NCI-H1092 treated with DMSO at 0.1 percent for 48 hours (cell line): ENCODE measurements at regions not wholly inside any gene's neighbourhood (a gene's known extent, or its start where the extent isn't known, plus 50 kb on each side); places are given as distances from the start of the nearest gene placed in this dataset.

Source experiments
- DNase-seq: peaks from one replicate; lab custom pipeline; 2025; lab: John Stamatoyannopoulos, UW

DNA sequence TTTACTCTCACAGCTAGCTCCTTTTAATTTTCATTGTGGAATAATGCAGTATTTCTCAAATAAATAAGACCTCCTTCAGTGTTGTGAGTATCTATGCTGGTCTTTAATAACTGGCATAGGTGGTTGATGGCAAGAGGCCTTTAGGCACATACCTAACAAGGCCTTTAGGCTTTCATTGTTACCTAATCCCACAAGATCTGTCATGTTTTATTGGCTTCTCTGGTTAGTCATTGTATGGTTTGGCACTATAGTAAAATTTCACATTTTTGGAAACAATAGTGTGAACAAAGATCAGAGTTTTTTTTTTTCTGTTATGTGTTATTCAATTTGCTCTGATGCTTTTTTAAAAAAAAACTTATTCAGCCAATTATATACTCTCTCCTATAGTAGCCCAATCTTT is 89.8 kb upstream of the NEUROD1 start:
- no peak for DNase-seq

DNA sequence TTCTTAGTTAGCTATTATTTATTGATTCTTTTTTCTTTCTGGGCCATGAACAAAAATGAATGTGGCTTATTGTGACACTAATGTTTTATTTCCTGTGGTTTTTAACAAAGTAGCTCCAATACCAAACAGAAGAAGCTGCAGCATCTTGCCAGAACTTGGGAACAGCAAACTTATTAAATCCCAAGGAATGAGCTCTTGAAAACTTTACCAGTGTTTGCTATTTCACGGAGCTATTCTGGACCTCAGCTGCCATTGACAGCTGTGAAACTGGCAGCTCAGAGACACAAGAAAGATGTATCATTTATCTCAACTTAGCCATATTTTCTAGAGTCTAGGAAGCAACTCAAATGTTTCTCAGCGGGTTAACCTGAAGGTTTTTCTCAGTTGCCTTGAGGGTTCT is 91.0 kb upstream of the NEUROD1 start:
- DNase-seq: no peak

DNA sequence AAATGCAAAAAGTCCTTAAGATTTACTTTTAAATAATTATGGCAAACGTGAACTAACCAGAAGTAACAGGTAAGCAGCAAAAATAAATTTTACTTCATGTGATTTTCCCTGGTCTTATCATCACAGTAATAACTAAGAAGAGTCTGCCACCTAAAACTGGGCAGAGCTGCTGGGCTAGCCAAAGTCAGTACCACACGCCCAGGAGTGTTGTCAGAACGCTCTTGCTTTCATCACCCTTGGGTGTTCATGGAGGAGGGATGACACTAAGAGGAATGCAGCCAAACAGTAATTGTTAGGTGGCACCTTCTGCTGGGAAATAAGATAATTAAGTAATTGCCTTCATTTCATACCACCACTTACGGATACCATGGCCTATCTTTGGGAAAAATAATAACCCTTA is 92.0 kb upstream of the NEUROD1 start:
- DNase-seq: no peak

DNA sequence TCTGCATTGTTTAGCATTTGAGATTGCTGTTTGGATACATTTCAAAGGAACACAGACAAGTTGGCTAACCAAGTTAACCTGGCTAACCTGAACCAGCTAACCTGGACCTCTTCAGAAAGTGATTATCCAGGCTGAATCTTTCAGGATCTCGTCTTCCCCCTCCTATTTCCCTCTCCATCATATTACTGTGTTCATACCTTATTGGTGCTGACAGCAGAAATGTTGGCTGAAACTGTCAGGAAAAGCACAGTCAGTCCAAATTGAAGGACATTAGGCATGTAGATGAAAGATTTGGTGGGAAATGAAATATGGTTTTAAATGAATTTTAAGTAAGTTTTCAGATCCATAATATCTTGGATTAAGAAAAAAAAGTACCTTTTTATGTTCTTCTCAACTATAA is 92.5 kb upstream of the NEUROD1 start:
- DNase-seq: no peak

DNA sequence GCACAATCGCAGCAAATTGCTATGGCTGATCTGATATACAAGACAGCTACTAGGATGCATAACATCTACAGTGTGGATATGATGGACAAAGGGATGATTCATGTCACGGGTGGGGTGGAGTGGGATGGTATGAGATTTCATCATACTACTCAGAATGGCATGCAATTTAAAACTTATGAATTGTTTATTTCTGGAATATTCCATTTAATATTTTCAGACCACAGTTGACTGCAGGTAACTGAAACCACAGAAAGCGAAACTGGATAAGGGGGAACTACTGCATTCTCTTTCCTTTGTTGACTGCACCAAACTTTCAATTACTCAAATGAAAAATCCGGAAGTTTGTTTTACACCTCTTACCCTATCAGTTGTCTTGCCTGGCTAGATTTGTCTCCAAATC is 94.4 kb upstream of the NEUROD1 start:
- no peak for DNase-seq

DNA sequence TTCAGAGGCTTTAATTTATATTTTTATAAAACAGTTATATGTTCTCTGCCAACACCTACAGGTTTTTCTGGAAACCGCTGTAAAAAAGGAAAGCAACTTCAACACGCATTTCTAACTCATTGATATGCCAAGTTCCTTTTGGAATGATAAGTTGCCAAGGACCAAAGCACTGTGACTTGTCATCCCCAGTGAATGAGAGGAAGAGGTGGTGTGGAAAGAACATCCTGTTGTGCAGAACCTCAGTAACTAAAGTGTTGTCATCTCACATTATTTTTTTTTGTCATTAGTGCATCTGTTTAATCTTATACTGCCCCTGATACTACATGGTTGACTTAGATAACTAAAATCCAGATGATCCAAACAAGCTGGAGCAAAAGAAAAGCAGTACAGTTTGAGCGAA is 96.0 kb upstream of the NEUROD1 start:
- no peak for DNase-seq

DNA sequence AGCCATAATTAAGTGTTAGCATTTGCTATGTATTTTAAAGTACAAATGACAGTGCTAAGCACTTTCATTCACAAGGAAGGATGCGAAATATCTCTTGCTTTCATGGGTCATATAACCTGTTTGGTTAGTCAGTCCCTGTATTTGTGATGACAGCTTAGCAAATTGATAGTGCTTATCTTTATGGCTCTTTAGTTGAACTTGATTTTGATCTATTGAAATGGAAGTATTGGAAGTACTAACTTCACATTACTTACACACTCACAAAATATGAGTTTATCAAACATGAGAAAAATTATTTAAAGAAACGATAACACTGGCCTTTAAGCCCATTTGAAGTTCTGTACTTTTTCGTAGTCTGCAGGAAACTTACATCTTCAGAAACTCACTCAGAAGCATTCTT is 97.4 kb upstream of the NEUROD1 start:
- DNase-seq: no peak

DNA sequence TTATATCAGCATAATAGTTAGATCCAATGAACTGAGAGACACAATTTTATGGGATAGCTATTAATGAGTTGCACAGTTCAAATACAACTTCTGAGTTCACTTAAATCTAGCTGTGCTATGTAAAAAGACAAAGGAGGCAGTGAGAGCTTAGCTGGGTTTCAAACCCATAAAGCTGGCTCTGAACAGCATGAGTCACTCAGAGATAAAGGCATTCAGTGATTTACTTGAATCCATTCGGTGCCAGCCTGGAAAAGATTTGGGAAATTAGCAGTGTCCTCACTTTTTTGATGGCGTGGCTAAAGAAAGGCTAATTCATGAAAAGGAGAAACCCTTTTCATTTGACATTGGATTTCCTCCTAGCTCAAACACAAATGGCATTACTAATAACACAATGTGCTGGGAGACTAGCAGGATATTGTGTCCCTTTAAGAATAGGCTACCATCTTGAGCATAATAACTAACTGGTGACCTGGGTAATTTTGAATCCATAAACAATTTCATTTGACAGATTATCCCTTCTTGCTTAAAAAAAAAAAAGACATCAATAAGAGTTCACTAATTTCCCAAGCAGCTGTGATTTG is 98.4 kb upstream of the NEUROD1 start:
- DNase-seq: no peak

DNA sequence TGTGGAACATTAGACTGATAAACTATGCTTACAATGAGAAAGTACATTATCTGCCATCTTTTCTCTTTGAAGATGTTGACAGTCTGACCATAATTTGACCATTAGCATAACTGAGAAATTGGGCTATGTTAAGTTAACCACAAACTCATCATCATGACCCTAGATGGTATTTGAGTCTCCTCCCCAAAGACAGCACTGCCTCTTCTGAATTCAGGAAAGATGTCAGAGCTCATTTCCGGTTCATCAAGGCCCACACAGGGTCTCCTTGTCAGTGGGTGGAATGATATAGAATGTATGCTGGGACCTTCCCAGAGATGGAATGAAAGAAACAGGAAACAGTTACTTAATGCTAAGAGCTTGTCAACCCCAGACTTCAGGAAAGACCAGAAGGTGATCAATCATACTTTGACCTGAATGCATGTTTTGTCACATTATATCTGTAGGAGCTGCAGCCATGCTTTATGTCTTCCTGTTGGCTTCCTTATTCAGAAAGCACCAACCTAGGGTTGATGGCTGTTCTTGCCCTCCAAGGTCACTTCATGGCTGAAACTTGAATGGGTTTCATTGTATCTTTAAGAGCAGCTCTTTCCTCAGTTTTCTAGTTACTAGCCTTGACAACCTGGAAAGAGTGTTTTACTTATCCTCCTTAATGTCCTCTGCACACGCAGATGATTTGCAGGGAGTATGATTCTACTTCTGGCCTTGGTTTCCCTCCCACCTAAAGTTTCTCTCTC is 99.1 kb upstream of the NEUROD1 start:
- no peak for DNase-seq

DNA sequence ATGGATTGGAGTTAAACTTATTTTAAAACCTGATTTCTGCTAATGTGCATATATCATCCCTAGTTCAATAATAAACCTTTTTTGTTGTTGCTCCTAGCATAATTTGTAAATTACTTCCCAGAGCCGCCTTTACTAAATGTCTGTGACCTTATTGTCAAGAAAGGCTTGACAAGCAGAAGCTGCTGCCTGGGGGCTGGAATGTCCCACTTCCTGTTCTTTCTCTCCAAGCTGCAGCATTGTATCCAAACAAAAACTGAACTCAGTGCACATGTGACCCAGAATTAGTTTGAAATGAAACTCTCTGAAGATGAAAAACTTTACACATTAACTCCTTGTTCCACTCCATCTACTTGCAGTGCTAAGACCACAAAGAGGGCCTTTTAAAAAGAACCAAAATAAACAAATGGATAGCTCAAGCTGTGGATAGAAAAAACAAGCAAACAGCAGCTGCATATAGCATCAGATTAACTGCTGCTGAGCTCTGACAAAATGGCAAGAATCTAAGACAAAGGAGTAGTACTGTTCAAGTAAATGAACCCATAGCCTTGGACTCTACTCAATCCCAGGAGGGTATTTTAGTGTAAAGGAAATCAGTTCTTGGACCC is 99.8 kb upstream of the NEUROD1 start:
- no peak for DNase-seq

DNA sequence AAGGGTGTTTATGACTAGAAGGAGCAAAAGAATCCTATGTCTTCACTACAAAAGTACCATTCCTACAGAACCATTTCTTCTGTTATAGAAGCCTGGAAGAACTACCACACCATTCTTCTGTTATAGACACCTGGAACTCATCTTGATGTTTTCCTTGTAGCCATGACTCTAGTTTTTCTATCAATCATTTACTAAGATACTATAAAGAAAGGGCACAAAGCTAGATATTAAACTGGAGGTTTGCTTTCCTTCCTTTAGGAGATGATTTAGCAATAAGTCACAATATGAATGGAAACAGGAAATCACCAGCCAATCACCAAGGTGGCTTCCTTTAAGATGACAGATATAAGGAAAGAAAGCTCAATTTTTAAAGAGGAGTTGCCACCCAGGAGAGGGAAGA is 100.3 kb upstream of the NEUROD1 start:
- no peak for DNase-seq

DNA sequence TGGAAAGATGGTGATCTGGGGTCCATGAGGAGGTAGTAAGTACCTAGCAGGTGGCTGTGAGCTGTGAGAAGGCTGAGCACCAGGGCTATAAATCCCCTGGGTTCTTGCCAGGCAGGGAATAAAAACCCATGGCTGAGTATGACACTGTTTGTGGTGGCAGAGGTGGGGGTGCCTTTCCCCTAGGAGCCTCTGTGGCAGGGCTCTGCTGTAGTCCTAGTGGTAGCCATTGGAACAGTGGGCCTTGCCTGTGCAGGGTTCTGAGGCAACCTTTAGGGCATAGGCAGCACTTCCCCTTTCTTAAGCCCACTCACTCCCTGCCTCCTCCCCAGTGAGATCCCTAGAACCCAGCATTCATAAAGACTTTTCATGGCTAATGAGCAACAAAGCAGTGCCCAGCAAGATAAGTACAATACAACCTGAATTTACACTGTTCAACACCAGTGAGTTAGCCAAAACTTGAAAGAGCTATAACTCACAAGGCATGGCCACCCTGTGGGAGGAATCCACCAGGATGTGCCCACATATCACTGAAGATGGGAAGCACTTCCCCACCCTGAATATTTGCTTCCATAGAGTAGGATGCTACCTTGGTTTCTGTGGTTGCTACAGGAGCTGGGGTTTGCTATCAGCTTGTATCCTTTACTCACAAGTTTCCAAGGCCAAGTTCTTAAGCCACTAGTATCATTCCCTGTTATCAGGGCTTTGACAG is 100.9 kb upstream of the NEUROD1 start:
- DNase-seq: peak; percentile 15

DNA sequence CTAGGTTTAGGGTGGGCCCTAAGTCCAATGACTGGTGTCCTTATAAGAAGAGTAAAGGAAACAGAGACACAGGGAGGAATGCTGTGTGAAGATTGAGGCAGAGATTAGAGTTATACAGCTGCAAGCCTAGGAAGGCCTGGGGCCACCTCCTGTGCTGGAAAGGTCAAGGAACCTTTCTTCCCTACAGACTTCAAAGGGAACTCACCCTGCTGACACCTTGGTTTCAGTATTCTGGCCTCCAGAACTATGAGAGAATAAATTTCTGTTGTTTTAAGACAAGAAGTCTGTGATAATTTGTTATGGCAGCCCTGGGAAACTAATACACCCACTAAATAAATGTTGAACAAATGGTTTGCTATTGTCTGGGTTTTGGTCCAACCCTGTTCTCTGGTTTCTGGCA is 102.3 kb upstream of the NEUROD1 start:
- no peak for DNase-seq

DNA sequence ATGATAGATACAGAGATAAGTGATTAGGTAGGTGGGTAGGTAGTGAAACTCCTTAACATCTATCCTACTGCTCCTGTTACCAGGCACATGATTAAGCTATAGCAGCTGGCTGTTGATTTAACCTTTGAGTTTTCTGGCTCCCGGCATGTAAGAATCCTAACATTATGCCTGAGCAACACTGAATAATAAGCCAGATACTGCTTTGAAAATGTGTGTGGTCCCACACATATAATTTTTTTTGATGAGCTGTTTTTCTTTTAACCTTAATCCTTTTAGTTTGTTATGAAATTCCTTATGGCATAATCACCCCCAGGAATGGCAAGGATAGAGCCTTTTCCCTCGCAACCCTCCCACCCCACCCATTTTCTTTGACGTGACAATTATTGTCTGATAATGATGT is 104.2 kb upstream of the NEUROD1 start:
- DNase-seq: no peak

DNA sequence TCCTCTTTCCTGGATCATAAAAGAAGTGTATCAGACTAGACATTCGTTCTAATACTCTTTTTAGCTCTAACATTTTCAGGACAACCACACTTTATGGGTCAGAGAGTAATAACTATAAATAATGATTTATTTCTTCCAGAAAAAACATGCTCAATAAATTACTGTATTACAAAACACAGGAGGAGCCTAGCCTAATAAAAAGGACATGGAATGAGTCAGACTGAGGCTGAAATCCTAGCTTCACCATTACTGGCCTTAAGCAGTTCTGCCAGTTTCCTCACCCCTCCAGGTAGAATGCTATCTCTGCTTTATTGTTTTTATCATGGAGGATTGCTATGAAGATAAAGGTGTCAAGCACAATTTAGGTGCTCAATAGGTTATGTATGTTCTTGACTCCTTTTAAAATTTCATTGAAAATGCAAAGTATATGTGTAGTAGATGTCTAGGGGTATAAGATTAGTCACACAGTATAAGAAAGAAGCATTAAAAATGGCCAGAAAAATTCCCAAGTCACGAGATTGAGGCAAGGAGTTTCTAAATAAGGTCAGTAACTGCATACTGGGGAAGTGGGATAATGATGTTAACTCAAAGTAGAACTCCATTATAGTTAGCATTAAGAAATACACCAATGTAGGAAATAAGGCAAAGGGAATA is 105.5 kb upstream of the NEUROD1 start:
- no peak for DNase-seq

DNA sequence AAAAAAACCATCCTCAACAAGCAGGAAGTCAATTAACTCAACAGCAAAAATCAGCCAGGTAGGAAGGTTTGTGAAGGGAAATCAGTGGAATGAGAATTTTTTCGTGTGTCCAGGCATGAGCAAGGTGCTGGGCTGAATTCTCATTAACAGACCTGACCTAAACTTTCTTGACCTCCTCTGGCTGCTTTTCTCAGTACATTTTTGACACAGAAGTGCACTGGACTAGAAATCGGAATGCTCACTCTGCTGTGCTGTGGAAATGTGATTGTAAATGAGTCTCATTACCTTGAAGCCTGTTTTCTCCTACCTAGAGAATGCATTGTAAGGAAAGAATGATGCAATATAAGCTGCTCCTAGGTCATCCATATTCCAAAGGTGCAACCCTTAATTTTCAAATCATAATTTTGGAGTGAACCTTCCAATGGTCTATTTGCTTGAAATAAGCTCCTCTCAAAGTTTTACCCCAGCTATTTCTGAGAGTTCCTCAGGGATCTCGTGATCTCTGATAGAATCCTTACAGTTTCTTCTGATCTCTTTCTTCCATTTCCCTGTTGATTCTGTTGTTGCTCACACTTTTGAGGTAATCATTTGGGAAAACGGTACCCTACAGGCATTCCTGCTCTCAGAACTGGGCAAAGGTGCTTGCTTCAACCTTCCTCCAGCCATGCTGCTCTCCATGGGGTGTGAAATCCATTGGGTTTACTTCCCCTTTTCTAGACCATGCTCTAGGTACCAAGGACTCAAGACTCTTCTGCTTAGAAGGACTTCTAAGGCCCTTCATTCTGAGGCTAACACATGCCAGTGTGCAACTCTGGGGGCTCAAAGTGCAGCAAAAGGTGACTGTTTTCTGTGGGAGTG is 104.9 kb upstream of the ITPRID2 start:
- DNase-seq: no peak

DNA sequence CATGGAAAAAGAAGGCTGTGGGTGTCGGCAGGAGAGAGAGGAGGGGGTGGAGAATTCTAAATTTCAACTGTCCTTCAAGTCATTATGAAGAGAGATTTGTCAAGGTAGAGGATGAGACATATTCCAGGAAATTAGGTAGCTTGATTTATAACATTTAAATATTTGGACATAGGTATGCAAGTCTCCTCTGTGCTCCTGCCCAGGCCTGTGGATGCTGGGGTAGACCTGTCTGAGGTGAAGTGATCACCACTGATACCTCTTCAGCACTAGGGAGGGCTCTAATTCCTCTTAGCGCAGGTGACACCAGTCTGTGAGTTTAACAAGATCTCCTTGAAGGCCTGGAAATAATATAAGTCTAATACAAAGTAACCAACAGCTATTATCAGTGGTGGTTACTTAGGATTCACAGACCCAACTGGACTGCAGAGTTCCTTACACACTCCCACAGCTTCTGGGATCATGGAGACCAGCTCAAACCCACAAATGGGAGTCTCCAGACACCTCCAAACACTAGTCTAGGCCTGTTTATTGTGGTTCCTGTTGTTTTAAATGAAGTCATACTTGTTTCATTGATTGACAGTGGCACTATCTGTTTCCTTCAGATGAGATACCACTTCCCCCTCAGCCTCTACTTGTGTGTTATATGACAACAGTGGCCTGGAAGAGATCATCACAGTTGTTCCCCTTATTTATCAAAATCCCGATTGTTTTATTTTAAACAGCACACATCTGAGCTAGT is 104.1 kb upstream of the ITPRID2 start:
- DNase-seq: no peak

DNA sequence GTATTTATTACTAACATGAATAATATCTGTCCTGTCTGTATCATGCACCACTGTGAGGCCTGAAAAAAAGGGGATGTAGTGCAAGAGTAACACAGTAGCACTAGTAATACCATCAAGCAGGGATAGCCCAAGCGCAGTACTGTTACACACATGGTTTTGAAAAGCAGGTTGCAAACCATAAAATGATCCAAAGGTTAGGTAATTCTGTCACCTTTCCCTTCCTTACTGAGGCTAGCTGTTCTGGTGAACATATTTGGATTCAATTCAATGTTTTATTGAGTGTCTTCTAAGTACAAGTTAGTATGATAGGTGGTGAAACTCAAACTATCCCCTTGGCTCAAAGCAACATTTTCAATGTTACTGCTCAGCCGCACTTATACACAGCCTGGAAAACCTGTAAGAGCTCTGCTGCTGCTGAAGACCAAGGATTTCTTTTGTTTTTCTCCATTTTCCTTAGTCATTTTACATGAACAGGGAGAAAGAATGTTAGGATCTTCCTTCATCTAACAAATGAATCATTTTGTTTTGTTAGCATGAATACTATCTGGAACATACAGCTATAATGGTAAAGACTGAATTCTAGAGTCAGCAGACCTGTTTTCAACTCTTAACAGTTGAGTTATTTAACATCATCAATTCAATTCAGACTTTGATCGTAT is 102.5 kb upstream of the ITPRID2 start:
- DNase-seq: no peak

DNA sequence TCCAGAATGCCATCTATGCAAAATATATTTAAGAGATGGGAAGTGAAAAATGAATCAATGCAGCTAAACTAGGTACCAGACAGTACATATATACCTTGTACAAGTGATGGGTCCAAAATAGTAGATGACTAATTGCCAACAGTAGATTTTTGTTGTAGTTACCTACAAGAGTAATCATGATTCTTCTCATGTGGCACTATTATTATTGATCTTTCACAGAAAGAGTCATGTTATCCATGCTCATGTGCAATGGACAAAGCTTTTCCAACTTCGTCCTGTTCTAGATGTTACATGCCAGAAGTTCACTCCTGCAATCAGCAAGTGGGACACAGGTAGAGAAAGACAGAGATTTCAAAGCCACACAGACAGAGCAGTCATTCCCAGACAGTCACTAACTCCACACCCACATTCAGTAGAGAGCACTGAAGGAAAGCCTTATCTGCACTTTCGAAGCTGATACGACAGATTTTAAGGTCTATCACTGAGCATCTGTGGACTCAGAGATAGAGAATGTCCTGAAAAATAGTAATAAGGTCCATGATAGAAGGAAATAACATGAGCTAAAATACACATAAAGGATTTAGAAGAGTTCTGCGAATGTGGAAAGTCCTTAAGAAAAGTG is 101.6 kb upstream of the ITPRID2 start:
- no peak for DNase-seq
